GM12873 (cell line): ENCODE measurements at regions not wholly inside any gene's neighbourhood (a gene's known extent, or its start where the extent isn't known, plus 50 kb on each side); places are given as distances from the start of the nearest gene placed in this dataset.

Experiments used
- CTCF ChIP-seq: IDR thresholded peaks from 2 replicates; pipeline ENCODE4 v1.5.1; 2012; ENCODE audit warnings: low read depth, mild to moderate bottlenecking, moderate library complexity, low read length, control low read depth; ENCODE audit not compliant: insufficient read depth; ENCODE audit errors: missing control alignments

- TF ChIP-seq CTCF: no peak
These were observed 80.9 kb downstream of the KIF4B start for GRCh38 chr5:155094455-155094854.

GRCh38 chr5:155097995-155098394, 84.4 kb downstream of the KIF4B start:
- TF ChIP-seq CTCF: no peak

GRCh38 chr5:155098433-155098832, 84.9 kb downstream of the KIF4B start:
- no peak for TF ChIP-seq CTCF

GRCh38 chr5:155101697-155102096, 88.1 kb downstream of the KIF4B start:
- TF ChIP-seq CTCF: no peak

- no peak for TF ChIP-seq CTCF
These were observed 89.6 kb downstream of the KIF4B start for GRCh38 chr5:155103146-155103545.

- TF ChIP-seq CTCF: no peak
These were observed 90.9 kb downstream of the KIF4B start for GRCh38 chr5:155104441-155104840.

GRCh38 chr5:155106221-155106620, 92.7 kb downstream of the KIF4B start:
- TF ChIP-seq CTCF: no peak
